Ishikawa (cell line): ENCODE measurements at regions not wholly inside any gene's neighbourhood (a gene's known extent, or its start where the extent isn't known, plus 50 kb on each side); places are given as distances from the start of the nearest gene placed in this dataset.

Experiments
- CEBPB ChIP-seq: IDR thresholded peaks from 2 replicates; pipeline ENCODE4 v1.6.1; 2012
- CREB1 ChIP-seq: IDR thresholded peaks from 2 replicates; pipeline ENCODE4 v1.6.1; 2012; ENCODE audit warnings: low read depth
- EGR1 ChIP-seq: IDR thresholded peaks from 2 replicates; pipeline ENCODE4 v1.6.1; 2012
- EP300 ChIP-seq: IDR thresholded peaks from 2 replicates; pipeline ENCODE4 v1.6.1; 2012; ENCODE audit warnings: borderline replicate concordance
- FOXM1 ChIP-seq: IDR thresholded peaks from 2 replicates; pipeline ENCODE4 v1.6.1; 2012; ENCODE audit warnings: low read depth, borderline replicate concordance
- NFIC ChIP-seq: IDR thresholded peaks from 2 replicates; pipeline ENCODE4 v1.6.1; 2012
- RAD21 ChIP-seq: IDR thresholded peaks from 2 replicates; pipeline ENCODE4 v1.6.1; 2012; ENCODE audit warnings: low read depth
- TAF1 ChIP-seq: IDR thresholded peaks from 2 replicates; pipeline ENCODE4 v1.6.1; 2012; ENCODE audit warnings: low read depth, mild to moderate bottlenecking
- TCF12 ChIP-seq: IDR thresholded peaks from 2 replicates; pipeline ENCODE4 v1.6.1; 2012; ENCODE audit warnings: low read depth
- TEAD4 ChIP-seq: IDR thresholded peaks from 2 replicates; pipeline ENCODE4 v1.6.1; 2012
- YY1 ChIP-seq: IDR thresholded peaks from 2 replicates; pipeline ENCODE4 v1.6.1; 2012; ENCODE audit warnings: low read depth
- ZBTB7A ChIP-seq: IDR thresholded peaks from 2 replicates; pipeline ENCODE4 v1.6.1; 2012; ENCODE audit warnings: low read depth
- TF ChIP-seq, protein P1 (sequence below): IDR thresholded peaks from 2 replicates; pipeline ENCODE4 v1.6.1; 2012; ENCODE audit warnings: low read depth, mild to moderate bottlenecking
- TF ChIP-seq, protein P2 (sequence below): IDR thresholded peaks from 2 replicates; pipeline ENCODE4 v1.6.1; 2012
- TF ChIP-seq, protein P3 (sequence below): IDR thresholded peaks from 2 replicates; pipeline ENCODE4 v1.6.1; 2012

DNA sequence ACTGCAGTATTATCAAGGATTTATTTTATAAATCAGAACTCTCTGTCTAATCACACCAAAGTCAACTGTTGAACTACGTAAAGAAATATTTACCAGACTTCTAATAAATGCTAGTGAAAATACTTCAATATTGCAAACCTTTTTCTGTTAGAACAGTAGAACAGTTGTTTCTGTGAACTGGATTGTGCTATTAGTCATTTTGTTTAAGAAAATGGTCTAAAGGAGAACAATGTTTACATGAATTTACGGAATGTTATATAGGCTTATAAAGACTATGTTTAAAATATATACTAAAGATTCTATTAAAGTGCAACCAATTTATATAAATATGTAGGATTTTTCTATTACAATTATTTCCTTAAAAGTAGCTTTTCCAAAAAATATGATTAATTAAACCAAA is 471.4 kb downstream of the FSCB start:
- no peak for TF ChIP-seq ZBTB7A
- no peak for TF ChIP-seq RAD21
- no peak for TF ChIP-seq TCF12

DNA sequence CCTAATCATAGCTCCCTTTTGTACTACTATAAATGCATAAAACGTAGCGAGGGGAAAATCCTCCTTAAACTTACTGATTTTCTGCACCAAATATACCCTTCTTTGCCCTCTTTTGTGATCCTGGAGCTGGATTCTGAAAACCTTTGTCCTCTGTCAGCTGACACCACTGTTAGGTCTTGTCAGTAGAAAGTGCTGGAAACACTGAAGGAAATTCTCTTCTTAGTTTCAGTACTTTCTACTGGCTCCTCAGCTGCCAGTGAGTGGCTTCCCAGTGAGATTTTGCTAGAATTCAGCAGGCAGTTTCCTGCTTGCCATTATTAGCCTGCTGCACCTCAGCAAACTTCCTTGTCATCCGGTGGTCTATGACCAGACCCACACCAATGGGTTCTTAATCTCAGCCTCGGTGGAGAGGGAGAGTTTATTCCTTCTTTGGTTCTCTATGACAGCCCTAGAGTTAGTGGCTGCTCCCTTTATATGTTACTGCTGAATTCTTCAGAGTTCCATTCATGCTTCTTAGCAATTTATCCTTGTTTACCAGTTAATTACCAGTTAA is 476.2 kb downstream of the FSCB start:
- TF ChIP-seq TEAD4 (no peak), EGR1 (no peak), CREB1 (no peak), ZBTB7A (no peak), CEBPB (no peak), NFIC (no peak), EP300 (no peak), YY1 (no peak), FOXM1 (no peak), TCF12 (no peak)
- TF ChIP-seq, protein P1, sequence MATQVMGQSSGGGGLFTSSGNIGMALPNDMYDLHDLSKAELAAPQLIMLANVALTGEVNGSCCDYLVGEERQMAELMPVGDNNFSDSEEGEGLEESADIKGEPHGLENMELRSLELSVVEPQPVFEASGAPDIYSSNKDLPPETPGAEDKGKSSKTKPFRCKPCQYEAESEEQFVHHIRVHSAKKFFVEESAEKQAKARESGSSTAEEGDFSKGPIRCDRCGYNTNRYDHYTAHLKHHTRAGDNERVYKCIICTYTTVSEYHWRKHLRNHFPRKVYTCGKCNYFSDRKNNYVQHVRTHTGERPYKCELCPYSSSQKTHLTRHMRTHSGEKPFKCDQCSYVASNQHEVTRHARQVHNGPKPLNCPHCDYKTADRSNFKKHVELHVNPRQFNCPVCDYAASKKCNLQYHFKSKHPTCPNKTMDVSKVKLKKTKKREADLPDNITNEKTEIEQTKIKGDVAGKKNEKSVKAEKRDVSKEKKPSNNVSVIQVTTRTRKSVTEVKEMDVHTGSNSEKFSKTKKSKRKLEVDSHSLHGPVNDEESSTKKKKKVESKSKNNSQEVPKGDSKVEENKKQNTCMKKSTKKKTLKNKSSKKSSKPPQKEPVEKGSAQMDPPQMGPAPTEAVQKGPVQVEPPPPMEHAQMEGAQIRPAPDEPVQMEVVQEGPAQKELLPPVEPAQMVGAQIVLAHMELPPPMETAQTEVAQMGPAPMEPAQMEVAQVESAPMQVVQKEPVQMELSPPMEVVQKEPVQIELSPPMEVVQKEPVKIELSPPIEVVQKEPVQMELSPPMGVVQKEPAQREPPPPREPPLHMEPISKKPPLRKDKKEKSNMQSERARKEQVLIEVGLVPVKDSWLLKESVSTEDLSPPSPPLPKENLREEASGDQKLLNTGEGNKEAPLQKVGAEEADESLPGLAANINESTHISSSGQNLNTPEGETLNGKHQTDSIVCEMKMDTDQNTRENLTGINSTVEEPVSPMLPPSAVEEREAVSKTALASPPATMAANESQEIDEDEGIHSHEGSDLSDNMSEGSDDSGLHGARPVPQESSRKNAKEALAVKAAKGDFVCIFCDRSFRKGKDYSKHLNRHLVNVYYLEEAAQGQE, result no peak
- TF ChIP-seq, protein P2, sequence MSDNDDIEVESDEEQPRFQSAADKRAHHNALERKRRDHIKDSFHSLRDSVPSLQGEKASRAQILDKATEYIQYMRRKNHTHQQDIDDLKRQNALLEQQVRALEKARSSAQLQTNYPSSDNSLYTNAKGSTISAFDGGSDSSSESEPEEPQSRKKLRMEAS, result no peak
- TF ChIP-seq, protein P3, sequence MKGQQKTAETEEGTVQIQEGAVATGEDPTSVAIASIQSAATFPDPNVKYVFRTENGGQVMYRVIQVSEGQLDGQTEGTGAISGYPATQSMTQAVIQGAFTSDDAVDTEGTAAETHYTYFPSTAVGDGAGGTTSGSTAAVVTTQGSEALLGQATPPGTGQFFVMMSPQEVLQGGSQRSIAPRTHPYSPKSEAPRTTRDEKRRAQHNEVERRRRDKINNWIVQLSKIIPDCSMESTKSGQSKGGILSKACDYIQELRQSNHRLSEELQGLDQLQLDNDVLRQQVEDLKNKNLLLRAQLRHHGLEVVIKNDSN, result no peak

DNA sequence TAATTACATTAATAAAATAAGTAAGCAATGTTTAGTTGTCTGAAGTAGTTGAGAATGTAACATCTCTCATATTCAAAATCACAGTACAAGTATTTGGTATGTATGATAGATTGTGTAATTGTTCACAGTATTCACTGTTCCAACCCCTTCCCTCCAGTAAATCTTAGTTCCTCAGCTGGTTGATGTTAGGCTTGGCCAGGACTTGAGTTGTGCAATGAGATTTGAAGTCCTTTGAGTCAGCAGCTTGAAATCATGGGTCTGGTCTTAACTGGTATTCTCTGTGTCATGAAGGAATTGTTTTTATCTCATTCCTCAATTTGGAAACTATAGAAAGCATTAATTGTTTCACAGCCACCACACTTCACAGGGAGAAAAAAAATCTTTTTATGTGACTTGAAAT is 477.1 kb downstream of the FSCB start:
- TF ChIP-seq ZBTB7A (no peak), YY1 (no peak), RAD21 (no peak), TAF1 (no peak)

DNA sequence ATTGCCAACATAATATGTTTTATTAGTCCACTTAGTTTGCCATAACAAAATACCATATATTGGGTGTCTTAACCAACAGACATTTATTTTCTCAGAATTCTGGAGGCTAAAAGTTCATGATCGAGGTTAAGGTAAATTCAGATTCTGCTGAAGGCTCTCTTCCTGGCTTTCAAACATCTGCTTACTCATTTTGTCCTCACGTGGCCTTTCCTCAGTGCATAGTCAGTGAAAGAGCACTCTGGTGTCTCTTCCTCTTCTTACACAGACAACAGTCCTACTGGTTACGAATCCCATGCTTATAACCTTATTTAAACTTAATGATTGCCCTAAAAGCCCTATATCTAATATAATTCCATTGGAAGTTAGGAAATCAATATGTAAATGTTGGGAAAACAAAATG is 479.7 kb downstream of the FSCB start:
- TF ChIP-seq FOXM1, result no peak
- TF ChIP-seq TEAD4, result no peak
- no peak for TF ChIP-seq TAF1
- TF ChIP-seq, protein P1, result no peak
- TF ChIP-seq, protein P3, result no peak
- TF ChIP-seq CEBPB, result no peak
- TF ChIP-seq ZBTB7A, result no peak
- TF ChIP-seq, protein P2, result no peak

DNA sequence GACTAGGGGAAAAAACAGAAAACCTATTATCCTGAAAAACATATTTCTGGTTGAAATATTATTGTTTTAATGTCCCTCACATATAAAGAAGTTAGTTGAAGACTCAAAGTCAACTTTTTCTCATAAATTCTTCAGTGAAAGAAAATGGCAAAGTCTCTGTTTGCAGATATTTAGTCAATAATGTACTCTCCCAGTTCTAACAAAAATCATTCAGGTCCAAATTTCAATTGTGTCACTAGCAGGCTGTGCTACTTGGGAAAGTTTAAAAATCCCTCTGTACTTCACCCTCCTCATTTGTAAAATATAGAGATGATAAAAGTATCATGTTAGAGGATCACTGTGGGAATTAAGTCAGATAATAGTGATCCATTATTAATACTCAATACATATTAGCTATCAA is 496.5 kb downstream of the FSCB start:
- TF ChIP-seq, protein P1, result no peak
- TF ChIP-seq YY1 (no peak), EGR1 (no peak), EP300 (no peak), CREB1 (no peak), NFIC (no peak), ZBTB7A (no peak), TAF1 (no peak), TEAD4 (no peak), FOXM1 (no peak), CEBPB (no peak), RAD21 (no peak), TCF12 (no peak)
- TF ChIP-seq, protein P3, result no peak
- TF ChIP-seq, protein P2, result no peak
